Progenitor cell of endocrine pancreas (in vitro differentiated cells): ENCODE measurements at regions not wholly inside any gene's neighbourhood (a gene's known extent, or its start where the extent isn't known, plus 50 kb on each side); places are given as distances from the start of the nearest gene placed in this dataset.

Experiments
- DNase-seq: peaks from one replicate; pipeline ENCODE4 v3.0.0; 2021; ENCODE audit warnings: low spot score; ENCODE audit not compliant: unreplicated experiment
- H3K27ac Mint-ChIP-seq: 2 replicates; pipeline ENCODE4 v1.8.0; 2021; ENCODE audit warnings: mild to moderate bottlenecking, moderate library complexity, mixed read lengths
- H3K27me3 Mint-ChIP-seq: 2 replicates; pipeline ENCODE4 v1.8.0; 2021; ENCODE audit warnings: mixed read lengths
- H3K36me3 Mint-ChIP-seq: 2 replicates; pipeline ENCODE4 v1.8.0; 2022; ENCODE audit warnings: mixed read lengths; ENCODE audit not compliant: insufficient read depth
- H3K4me1 Mint-ChIP-seq: 2 replicates; pipeline ENCODE4 v1.8.0; 2021; ENCODE audit warnings: low read depth, mixed read lengths
- H3K4me3 Mint-ChIP-seq: 2 replicates; pipeline ENCODE4 v1.8.0; 2021; ENCODE audit warnings: low read depth, mild to moderate bottlenecking, moderate library complexity, mixed read lengths
- H3K9me3 Mint-ChIP-seq: 2 replicates; pipeline ENCODE4 v1.8.0; 2021; ENCODE audit warnings: low read depth, mixed read lengths
- CTCF ChIP-seq: fragments of 200-600 bp; sonication (generic); IDR thresholded peaks from one replicate; pipeline ENCODE4 v1.5.0; 2021; ENCODE audit warnings: antibody characterized with exemption, mild to moderate bottlenecking; ENCODE audit not compliant: unreplicated experiment

GRCh38 chr15:29558261-29558660 is 264.0 kb downstream of the TJP1 start:
- Mint-ChIP-seq H3K27ac (no peak overlapping the region), H3K27me3 (peaks cover 6% of the 10 kb centered on the region), H3K9me3 (peaks cover 3% of the 10 kb centered on the region), H3K36me3 (peaks cover under 1% of the 10 kb centered on the region), H3K4me3 (no peak overlapping the region), H3K4me1 (peaks cover 5% of the 10 kb centered on the region)
- TF ChIP-seq CTCF = no peak
- DNase-seq = no peak

DNA sequence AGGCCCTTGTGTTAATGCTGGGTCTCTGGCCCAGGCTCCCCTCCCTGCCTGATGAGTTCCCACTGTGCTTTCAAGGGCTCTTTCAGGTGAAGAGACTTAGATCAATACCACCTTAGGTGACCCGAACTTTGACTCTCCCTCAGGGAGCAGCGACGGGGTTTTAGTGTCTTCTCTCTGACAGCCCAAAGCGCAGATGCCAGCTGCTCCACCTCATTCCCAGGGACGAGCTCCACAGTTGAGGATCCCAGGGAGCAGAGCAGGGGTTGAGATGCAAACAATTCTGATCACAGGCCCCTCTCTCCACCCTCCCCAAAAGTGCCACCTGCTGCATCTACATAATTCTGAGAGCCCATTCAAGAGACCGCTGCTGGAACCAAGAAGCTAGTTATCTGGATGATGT is 265.1 kb downstream of the TJP1 start:
- no peak overlapping the region for H3K4me3 Mint-ChIP-seq
- no peaks in the 10 kb centered on the region for H3K36me3 Mint-ChIP-seq
- no peak for TF ChIP-seq CTCF
- no peak for DNase-seq
- H3K27me3 Mint-ChIP-seq = peaks cover 6% of the 10 kb centered on the region
- no peaks in the 10 kb centered on the region for H3K9me3 Mint-ChIP-seq
- H3K4me1 Mint-ChIP-seq = peaks cover 5% of the 10 kb centered on the region
- H3K27ac Mint-ChIP-seq = no peak overlapping the region

DNA sequence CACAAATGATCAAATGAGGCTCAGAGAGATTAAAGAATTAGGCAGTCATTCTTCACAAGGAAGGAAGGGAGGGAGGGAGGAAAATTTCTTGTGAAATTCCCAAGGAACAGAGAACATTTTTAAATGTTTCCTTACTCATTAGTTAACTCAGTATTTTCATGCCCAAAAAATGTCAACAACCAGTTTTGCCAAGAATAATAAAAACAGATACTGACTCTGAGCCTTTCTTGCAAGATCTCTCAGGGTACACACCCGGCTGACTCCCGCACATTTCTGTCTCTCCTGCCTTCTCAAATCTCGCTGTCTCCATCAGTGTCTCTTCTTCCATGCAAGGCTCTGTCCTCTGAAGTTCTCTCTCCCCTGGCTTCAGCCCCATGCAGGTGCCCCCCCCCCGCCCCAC is 265.9 kb downstream of the TJP1 start:
- Mint-ChIP-seq H3K4me3 (no peak overlapping the region), H3K36me3 (no peaks in the 10 kb centered on the region), H3K27me3 (peaks cover 6% of the 10 kb centered on the region), H3K4me1 (peaks cover 5% of the 10 kb centered on the region), H3K27ac (no peak overlapping the region), H3K9me3 (no peaks in the 10 kb centered on the region)
- DNase-seq = no peak
- no peak for TF ChIP-seq CTCF

GRCh38 chr15:29554531-29554930 is 267.7 kb downstream of the TJP1 start:
- H3K27me3 Mint-ChIP-seq = peaks cover 5% of the 10 kb centered on the region
- TF ChIP-seq CTCF = no peak
- no peak for DNase-seq
- H3K36me3 Mint-ChIP-seq = no peaks in the 10 kb centered on the region
- H3K4me1 Mint-ChIP-seq = peaks cover 7% of the 10 kb centered on the region
- no peak overlapping the region for H3K27ac Mint-ChIP-seq
- no peak overlapping the region for H3K4me3 Mint-ChIP-seq
- H3K9me3 Mint-ChIP-seq = no peaks in the 10 kb centered on the region

- H3K27me3 Mint-ChIP-seq = no peaks in the 10 kb centered on the region
- peaks cover 9% of the 10 kb centered on the region for H3K9me3 Mint-ChIP-seq
Measured at GRCh38 chr15:29550834-29551465, 271.3 kb downstream of the TJP1 start.

More at GRCh38 chr15:29550834-29551465, 271.3 kb downstream of the TJP1 start:
- no peak overlapping the region for H3K4me3 Mint-ChIP-seq
- DNase-seq = no peak
- TF ChIP-seq CTCF = no peak
- peaks cover 2% of the 10 kb centered on the region for H3K4me1 Mint-ChIP-seq
- peaks cover 5% of the 10 kb centered on the region for H3K36me3 Mint-ChIP-seq
- no peak overlapping the region for H3K27ac Mint-ChIP-seq
